Neural progenitor cell (in vitro differentiated cells): ENCODE measurements at regions not wholly inside any gene's neighbourhood (a gene's known extent, or its start where the extent isn't known, plus 50 kb on each side); places are given as distances from the start of the nearest gene placed in this dataset.

Experiments
- DNase-seq: peaks from one replicate; pipeline ENCODE4 v3.0.0-alpha.2; 2016; ENCODE audit warnings: low spot score
- H2AFZ ChIP-seq: fragments of 200-600 bp; sonication (generic); replicated peaks from 2 replicates; pipeline ENCODE4 v1.6.1; 2016; ENCODE audit warnings: antibody characterized with exemption
- H3F3A ChIP-seq: fragments of 200-600 bp; sonication (generic); 2 replicates; pipeline ENCODE4 v1.6.1; 2016; ENCODE audit warnings: antibody characterized with exemption, low read depth
- H3K27ac ChIP-seq: fragments of 200-600 bp; sonication (generic); 2 replicates; pipeline ENCODE4 v1.5.1; 2016; ENCODE audit warnings: mild to moderate bottlenecking
- H3K27me3 ChIP-seq: fragments of 200-600 bp; sonication (generic); 2 replicates; pipeline ENCODE4 v1.6.1; 2016; ENCODE audit warnings: mild to moderate bottlenecking, moderate library complexity
- H3K36me3 ChIP-seq: fragments of 200-600 bp; sonication (generic); 2 replicates; pipeline ENCODE4 v1.5.1; 2016
- H3K4me1 ChIP-seq: fragments of 200-600 bp; sonication (generic); 2 replicates; pipeline ENCODE4 v1.6.1; 2016; ENCODE audit warnings: mixed run types
- H3K4me2 ChIP-seq: fragments of 200-600 bp; sonication (generic); 2 replicates; pipeline ENCODE4 v1.6.1; 2016
- H3K4me3 ChIP-seq: fragments of 200-600 bp; sonication (generic); 2 replicates; pipeline ENCODE4 v1.5.1; 2016
- H3K79me2 ChIP-seq: fragments of 200-600 bp; sonication (generic); 2 replicates; pipeline ENCODE4 v1.6.1; 2016; ENCODE audit warnings: low read depth
- H3K9ac ChIP-seq: fragments of 200-600 bp; sonication (generic); 2 replicates; pipeline ENCODE4 v1.6.1; 2016
- H3K9me3 ChIP-seq: fragments of 200-600 bp; sonication (generic); 2 replicates; pipeline ENCODE4 v1.5.1; 2016; ENCODE audit warnings: low read depth
- H4K20me1 ChIP-seq: fragments of 200-600 bp; sonication (generic); 2 replicates; pipeline ENCODE4 v1.6.1; 2016; ENCODE audit warnings: low read depth
- H3K27ac Mint-ChIP-seq: 3 replicates; pipeline ENCODE4 v1.8.0; 2021; ENCODE audit warnings: mixed read lengths
- H3K27me3 Mint-ChIP-seq: 2 replicates; pipeline ENCODE4 v1.8.0; 2022; ENCODE audit warnings: low read depth, mild to moderate bottlenecking, inconsistent platforms, moderate library complexity, mixed read lengths; ENCODE audit not compliant: insufficient read depth
- H3K36me3 Mint-ChIP-seq: 3 replicates; pipeline ENCODE4 v1.8.0; 2021; ENCODE audit warnings: mixed read lengths
- H3K4me1 Mint-ChIP-seq: 3 replicates; pipeline ENCODE4 v1.8.0; 2021; ENCODE audit warnings: mixed read lengths
- H3K4me3 Mint-ChIP-seq: 3 replicates; pipeline ENCODE4 v1.8.0; 2021; ENCODE audit warnings: mild to moderate bottlenecking, moderate library complexity, mixed read lengths
- H3K9me3 Mint-ChIP-seq: 3 replicates; pipeline ENCODE4 v1.8.0; 2020; ENCODE audit warnings: mixed read lengths
- EZH2 ChIP-seq: fragments of 200-600 bp; sonication (generic); IDR thresholded peaks from 2 replicates; pipeline ENCODE4 v1.6.1; 2017; ENCODE audit warnings: antibody characterized with exemption, mild to moderate bottlenecking, moderate library complexity
- EZH2phosphoT487 ChIP-seq: fragments of 200-600 bp; sonication (generic); IDR thresholded peaks from 2 replicates; pipeline ENCODE4 v1.6.1; 2017; ENCODE audit warnings: antibody characterized with exemption
- TF ChIP-seq, protein P1 (sequence below): fragments of 200-600 bp; sonication (generic); IDR thresholded peaks from 2 replicates; pipeline ENCODE4 v1.5.1; 2017; ENCODE audit warnings: antibody characterized with exemption, mild to moderate bottlenecking

DNA sequence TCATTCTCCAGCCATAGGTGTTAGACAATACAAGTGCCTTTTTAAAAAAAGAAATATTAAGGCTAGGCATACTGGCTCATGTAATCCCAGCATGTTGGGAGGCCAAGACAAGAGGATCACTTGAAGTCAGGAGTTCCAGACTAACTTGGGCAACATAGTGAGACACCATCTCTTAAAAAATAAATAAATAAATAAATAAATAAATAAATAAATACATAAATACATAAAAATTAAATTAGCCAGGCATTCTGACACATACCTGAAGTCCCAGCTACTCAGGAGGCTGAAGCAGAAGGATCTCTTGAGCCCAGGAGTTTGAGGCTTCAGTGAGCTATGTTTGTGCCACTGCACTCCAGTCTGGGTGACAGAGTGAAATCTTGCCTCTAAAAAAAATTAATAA, 85.8 kb upstream of the ATP1B1 start:
- H4K20me1 ChIP-seq: no peaks in the 10 kb centered on the region
- H3K36me3 Mint-ChIP-seq: no peaks in the 10 kb centered on the region
- no peak overlapping the region for H3K4me3 Mint-ChIP-seq
- H3K4me1 ChIP-seq: no peaks in the 10 kb centered on the region
- H2AFZ ChIP-seq: no peak overlapping the region
- H3K79me2 ChIP-seq: no peaks in the 10 kb centered on the region
- peaks cover 2% of the 10 kb centered on the region for H3K9me3 Mint-ChIP-seq
- peaks cover 4% of the 10 kb centered on the region for H3K4me1 Mint-ChIP-seq
- no peak overlapping the region for H3K27ac Mint-ChIP-seq
- H3K27me3 Mint-ChIP-seq: no peaks in the 10 kb centered on the region
- no peaks in the 10 kb centered on the region for H3K9me3 ChIP-seq
- no peaks in the 10 kb centered on the region for H3F3A ChIP-seq
- no peak overlapping the region for H3K4me2 ChIP-seq
- H3K36me3 ChIP-seq: no peaks in the 10 kb centered on the region
- TF ChIP-seq, protein P1, sequence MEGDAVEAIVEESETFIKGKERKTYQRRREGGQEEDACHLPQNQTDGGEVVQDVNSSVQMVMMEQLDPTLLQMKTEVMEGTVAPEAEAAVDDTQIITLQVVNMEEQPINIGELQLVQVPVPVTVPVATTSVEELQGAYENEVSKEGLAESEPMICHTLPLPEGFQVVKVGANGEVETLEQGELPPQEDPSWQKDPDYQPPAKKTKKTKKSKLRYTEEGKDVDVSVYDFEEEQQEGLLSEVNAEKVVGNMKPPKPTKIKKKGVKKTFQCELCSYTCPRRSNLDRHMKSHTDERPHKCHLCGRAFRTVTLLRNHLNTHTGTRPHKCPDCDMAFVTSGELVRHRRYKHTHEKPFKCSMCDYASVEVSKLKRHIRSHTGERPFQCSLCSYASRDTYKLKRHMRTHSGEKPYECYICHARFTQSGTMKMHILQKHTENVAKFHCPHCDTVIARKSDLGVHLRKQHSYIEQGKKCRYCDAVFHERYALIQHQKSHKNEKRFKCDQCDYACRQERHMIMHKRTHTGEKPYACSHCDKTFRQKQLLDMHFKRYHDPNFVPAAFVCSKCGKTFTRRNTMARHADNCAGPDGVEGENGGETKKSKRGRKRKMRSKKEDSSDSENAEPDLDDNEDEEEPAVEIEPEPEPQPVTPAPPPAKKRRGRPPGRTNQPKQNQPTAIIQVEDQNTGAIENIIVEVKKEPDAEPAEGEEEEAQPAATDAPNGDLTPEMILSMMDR: no peak
- TF ChIP-seq EZH2phosphoT487 (no peak), EZH2 (no peak)
- no peak for DNase-seq
- H3K4me3 ChIP-seq: no peak overlapping the region
- no peaks in the 10 kb centered on the region for H3K27me3 ChIP-seq
- H3K9ac ChIP-seq: no peak overlapping the region
- H3K27ac ChIP-seq: no peak overlapping the region

DNA sequence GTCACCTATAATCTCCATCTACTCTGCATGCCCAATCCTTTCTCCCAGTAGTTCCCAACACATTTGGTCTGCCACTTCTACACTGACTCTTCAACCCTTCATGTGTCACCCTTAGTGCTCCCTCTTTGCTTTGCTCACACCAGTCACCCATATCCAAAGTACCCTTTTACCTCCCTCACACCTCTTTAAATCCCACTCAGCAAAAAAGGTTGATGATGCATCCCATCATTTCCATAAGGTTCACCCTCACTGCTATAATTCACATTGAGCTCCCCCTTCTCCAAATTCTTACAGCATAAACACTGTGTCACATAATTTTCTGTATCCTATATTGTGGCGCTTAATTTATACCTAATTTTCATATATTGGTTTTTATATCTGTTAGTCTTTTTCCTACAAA, 83.8 kb upstream of the ATP1B1 start:
- Histone ChIP-seq H3K9me3 (no peaks in the 10 kb centered on the region), H3K36me3 (no peaks in the 10 kb centered on the region), H3K4me1 (no peaks in the 10 kb centered on the region), H3F3A (no peaks in the 10 kb centered on the region), H4K20me1 (no peaks in the 10 kb centered on the region), H3K4me3 (no peak overlapping the region), H3K9ac (no peak overlapping the region), H3K79me2 (no peaks in the 10 kb centered on the region), H3K4me2 (no peak overlapping the region), H2AFZ (no peak overlapping the region), H3K27ac (no peak overlapping the region), H3K27me3 (no peaks in the 10 kb centered on the region)
- Mint-ChIP-seq H3K27me3 (no peaks in the 10 kb centered on the region), H3K27ac (no peak overlapping the region), H3K4me1 (peaks cover 12% of the 10 kb centered on the region), H3K36me3 (no peaks in the 10 kb centered on the region), H3K9me3 (peaks cover 2% of the 10 kb centered on the region), H3K4me3 (no peak overlapping the region)
- TF ChIP-seq EZH2: no peak
- no peak for TF ChIP-seq EZH2phosphoT487
- DNase-seq: no peak

DNA sequence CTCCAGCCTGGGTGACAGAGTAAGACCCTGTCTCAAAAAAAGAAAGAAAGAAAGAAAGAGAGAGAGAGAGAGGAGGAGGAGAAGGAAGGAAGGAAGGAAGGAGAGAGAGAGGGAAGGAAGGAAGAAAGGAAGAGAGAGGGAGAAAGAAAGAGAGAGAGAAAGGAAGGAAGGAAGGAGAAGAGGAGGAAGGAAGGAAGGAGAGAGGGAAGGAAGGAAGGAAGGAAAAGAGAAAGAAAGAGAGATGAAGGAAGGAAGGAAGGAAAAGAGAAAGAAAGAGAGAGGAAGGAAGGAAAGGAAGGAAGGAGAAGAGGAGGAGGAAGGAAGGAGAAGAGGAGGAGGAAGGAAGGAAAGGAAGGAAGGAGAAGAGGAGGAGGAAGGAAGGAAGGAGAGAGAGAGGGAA, 82.2 kb upstream of the ATP1B1 start:
- no peak overlapping the region for H3K27ac ChIP-seq
- no peak overlapping the region for H3K4me3 Mint-ChIP-seq
- no peaks in the 10 kb centered on the region for H3K79me2 ChIP-seq
- H4K20me1 ChIP-seq: no peaks in the 10 kb centered on the region
- no peak overlapping the region for H3K4me2 ChIP-seq
- no peak overlapping the region for H3K4me3 ChIP-seq
- H3K4me1 Mint-ChIP-seq: peaks cover 21% of the 10 kb centered on the region
- no peak overlapping the region for H3K27ac Mint-ChIP-seq
- peaks cover 2% of the 10 kb centered on the region for H3K9me3 Mint-ChIP-seq
- no peaks in the 10 kb centered on the region for H3K27me3 Mint-ChIP-seq
- DNase-seq: no peak
- no peaks in the 10 kb centered on the region for H3K36me3 ChIP-seq
- H3K36me3 Mint-ChIP-seq: no peaks in the 10 kb centered on the region
- no peaks in the 10 kb centered on the region for H3F3A ChIP-seq
- no peaks in the 10 kb centered on the region for H3K27me3 ChIP-seq
- H3K9ac ChIP-seq: no peak overlapping the region
- H2AFZ ChIP-seq: no peak overlapping the region
- no peaks in the 10 kb centered on the region for H3K4me1 ChIP-seq
- TF ChIP-seq, protein P1: no peak
- TF ChIP-seq EZH2: no peak
- TF ChIP-seq EZH2phosphoT487: no peak
- H3K9me3 ChIP-seq: no peaks in the 10 kb centered on the region

DNA sequence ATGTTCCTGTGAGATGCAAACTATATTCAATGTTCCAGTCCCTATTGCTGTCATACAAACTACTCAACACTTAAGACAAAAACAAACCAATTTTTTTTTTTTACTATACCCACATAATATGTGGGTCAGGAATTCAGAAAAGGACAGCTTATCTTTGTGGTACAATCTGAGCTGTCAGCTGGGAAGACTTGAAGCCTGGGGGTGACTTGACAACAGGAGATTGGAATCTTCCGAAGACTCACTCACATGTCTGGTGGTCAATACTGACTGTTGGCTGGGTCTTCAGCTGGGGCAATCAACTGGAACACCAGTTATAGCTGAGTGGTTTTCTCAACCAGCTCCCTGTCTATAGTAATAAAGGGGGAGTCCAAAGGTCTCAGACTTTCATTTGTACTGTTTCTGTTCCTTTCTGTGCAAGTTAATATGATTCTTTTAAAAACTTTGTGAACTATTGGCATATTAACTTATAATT, 81.7 kb upstream of the ATP1B1 start:
- Histone ChIP-seq H3K9ac (no peak overlapping the region), H3F3A (no peaks in the 10 kb centered on the region), H3K27me3 (no peaks in the 10 kb centered on the region), H3K9me3 (no peaks in the 10 kb centered on the region), H3K36me3 (no peaks in the 10 kb centered on the region), H4K20me1 (no peaks in the 10 kb centered on the region), H3K4me1 (no peaks in the 10 kb centered on the region), H3K79me2 (no peaks in the 10 kb centered on the region), H2AFZ (no peak overlapping the region), H3K27ac (no peak overlapping the region), H3K4me2 (no peak overlapping the region), H3K4me3 (no peak overlapping the region)
- H3K9me3 Mint-ChIP-seq: peaks cover 2% of the 10 kb centered on the region
- TF ChIP-seq, protein P1: no peak
- TF ChIP-seq EZH2phosphoT487 (no peak), EZH2 (no peak)
- H3K27me3 Mint-ChIP-seq: no peaks in the 10 kb centered on the region
- no peak overlapping the region for H3K27ac Mint-ChIP-seq
- no peaks in the 10 kb centered on the region for H3K36me3 Mint-ChIP-seq
- H3K4me3 Mint-ChIP-seq: no peak overlapping the region
- no peak for DNase-seq
- peaks cover 21% of the 10 kb centered on the region for H3K4me1 Mint-ChIP-seq
